H9 (cell line): ENCODE measurements at regions not wholly inside any gene's neighbourhood (a gene's known extent, or its start where the extent isn't known, plus 50 kb on each side); places are given as distances from the start of the nearest gene placed in this dataset.

Source experiments
- DNase-seq: peaks from one replicate; pipeline ENCODE4 v3.0.0-alpha.2; 2017
- H2AFZ ChIP-seq: one replicate; pipeline ENCODE4 v1.6.1; 2013; ENCODE audit warnings: mild to moderate bottlenecking, low read length, control low read depth, moderate library complexity
- H2AK5ac ChIP-seq: 2 replicates; pipeline ENCODE4 v1.6.1; 2013; ENCODE audit warnings: low read length, control low read depth, mixed read lengths; ENCODE audit not compliant: insufficient read length
- H2BK120ac ChIP-seq: one replicate; pipeline ENCODE4 v1.6.1; 2013; ENCODE audit warnings: low read depth, mild to moderate bottlenecking, low read length, control low read depth, inconsistent platforms; ENCODE audit not compliant: poor library complexity, severe bottlenecking
- H2BK12ac ChIP-seq: 2 replicates; pipeline ENCODE4 v1.6.1; 2013; ENCODE audit warnings: low read length, control low read depth, mixed read lengths, low read depth; ENCODE audit not compliant: insufficient read length
- H2BK15ac ChIP-seq: 2 replicates; pipeline ENCODE4 v1.6.1; 2013; ENCODE audit warnings: low read depth, low read length, control low read depth
- H2BK20ac ChIP-seq: one replicate; pipeline ENCODE4 v1.6.1; 2013; ENCODE audit warnings: low read depth, mild to moderate bottlenecking, low read length, control low read depth, inconsistent platforms; ENCODE audit not compliant: poor library complexity, severe bottlenecking
- H2BK5ac ChIP-seq: 2 replicates; pipeline ENCODE4 v1.6.1; 2013; ENCODE audit warnings: low read length, control low read depth, mixed read lengths; ENCODE audit not compliant: insufficient read length
- H3K14ac ChIP-seq: 2 replicates; pipeline ENCODE4 v1.6.1; 2013; ENCODE audit warnings: low read length, control low read depth; ENCODE audit not compliant: insufficient read depth
- H3K18ac ChIP-seq: 2 replicates; pipeline ENCODE4 v1.6.1; 2013; ENCODE audit warnings: low read depth, mild to moderate bottlenecking, mixed read lengths, low read length, control low read depth; ENCODE audit not compliant: insufficient read length
- H3K23ac ChIP-seq: 2 replicates; pipeline ENCODE4 v1.6.1; 2013; ENCODE audit warnings: low read length, control low read depth, mixed read lengths, low read depth; ENCODE audit not compliant: insufficient read length
- H3K23me2 ChIP-seq: 2 replicates; pipeline ENCODE4 v1.6.1; 2013; ENCODE audit warnings: low read depth, mild to moderate bottlenecking, mixed read lengths, low read length, control low read depth; ENCODE audit not compliant: insufficient read length, poor library complexity, severe bottlenecking
- H3K27ac ChIP-seq: 2 replicates; pipeline ENCODE4 v1.5.1; 2013; ENCODE audit warnings: low read length, control low read depth, mixed read lengths, low read depth; ENCODE audit not compliant: insufficient read length
- H3K27me3 ChIP-seq: 2 replicates; pipeline ENCODE4 v1.6.1; 2013; ENCODE audit warnings: low read length, control low read depth, inconsistent platforms; ENCODE audit not compliant: insufficient read depth
- H3K4ac ChIP-seq: 2 replicates; pipeline ENCODE4 v1.6.1; 2013; ENCODE audit warnings: low read depth, mild to moderate bottlenecking, control low read depth, inconsistent platforms, low read length, moderate library complexity
- H3K4me1 ChIP-seq: 2 replicates; pipeline ENCODE4 v1.6.1; 2013; ENCODE audit warnings: low read length, control low read depth, inconsistent platforms; ENCODE audit not compliant: insufficient read depth
- H3K4me2 ChIP-seq: 2 replicates; pipeline ENCODE4 v1.6.1; 2013; ENCODE audit warnings: low read length, control low read depth, mixed read lengths; ENCODE audit not compliant: insufficient read length, insufficient read depth
- H3K56ac ChIP-seq: 2 replicates; pipeline ENCODE4 v1.6.1; 2013; ENCODE audit warnings: low read depth, mild to moderate bottlenecking, mixed read lengths, low read length, control low read depth; ENCODE audit not compliant: insufficient read length
- H3K79me1 ChIP-seq: 2 replicates; pipeline ENCODE4 v1.6.1; 2013; ENCODE audit warnings: low read depth, mild to moderate bottlenecking, moderate library complexity, low read length, control low read depth, inconsistent platforms; ENCODE audit not compliant: insufficient read depth, poor library complexity, severe bottlenecking
- H3K79me2 ChIP-seq: 2 replicates; pipeline ENCODE4 v1.6.1; 2013; ENCODE audit warnings: low read length, control low read depth, inconsistent platforms; ENCODE audit not compliant: insufficient read depth
- H3K9ac ChIP-seq: 2 replicates; pipeline ENCODE4 v1.6.1; 2013; ENCODE audit warnings: low read length, control low read depth, mixed read lengths; ENCODE audit not compliant: insufficient read length; ENCODE audit errors: extremely low read depth
- H3K9me3 ChIP-seq: one replicate; pipeline ENCODE4 v1.6.1; 2013; ENCODE audit warnings: low read depth, low read length, inconsistent platforms; ENCODE audit not compliant: control insufficient read depth
- H3T11ph ChIP-seq: one replicate; pipeline ENCODE4 v1.6.1; 2013; ENCODE audit warnings: mild to moderate bottlenecking, low read length, control low read depth, inconsistent platforms
- H4K20me1 ChIP-seq: one replicate; pipeline ENCODE4 v1.6.1; 2013; ENCODE audit not compliant: control insufficient read depth, insufficient read length, insufficient read depth
- H4K5ac ChIP-seq: 2 replicates; pipeline ENCODE4 v1.6.1; 2013; ENCODE audit warnings: low read depth, mild to moderate bottlenecking, mixed read lengths, low read length, control low read depth; ENCODE audit not compliant: insufficient read length
- H4K8ac ChIP-seq: replicated peaks from 2 replicates; pipeline ENCODE4 v1.6.1; 2013; ENCODE audit warnings: low read length, control low read depth, mixed read lengths, low read depth; ENCODE audit not compliant: insufficient read length
- H4K91ac ChIP-seq: 2 replicates; pipeline ENCODE4 v1.6.1; 2013; ENCODE audit warnings: low read depth, mild to moderate bottlenecking, moderate library complexity, mixed read lengths, low read length, control low read depth; ENCODE audit not compliant: insufficient read length
- H3K27ac Mint-ChIP-seq, 3 experiments: 2 replicates in 2 of 3; 3 replicates in 1 of 3; pipeline ENCODE4 v1.8.0; 2020 to 2021; ENCODE audit warnings: mixed read lengths in 3 of 3, mild to moderate bottlenecking in 1 of 3, moderate library complexity in 1 of 3
- H3K27me3 Mint-ChIP-seq: 2 replicates; pipeline ENCODE4 v1.8.0; 2021; ENCODE audit warnings: low read depth, mild to moderate bottlenecking, moderate library complexity, mixed read lengths
- H3K36me3 Mint-ChIP-seq, 3 experiments: 2 replicates in 2 of 3; 3 replicates in 1 of 3; pipeline ENCODE4 v1.8.0; 2020 to 2021; ENCODE audit warnings: low read depth in 3 of 3, mixed read lengths in 3 of 3; ENCODE audit not compliant: insufficient read depth in 1 of 3
- H3K4me1 Mint-ChIP-seq, 2 experiments: 2 replicates each; pipeline ENCODE4 v1.8.0; 2020; ENCODE audit warnings: mixed read lengths in 2 of 2
- H3K4me3 Mint-ChIP-seq, 2 experiments: 2 replicates in 1 of 2; 3 replicates in 1 of 2; pipeline ENCODE4 v1.8.0; 2020 to 2021; ENCODE audit warnings: mild to moderate bottlenecking in 2 of 2, mixed read lengths in 2 of 2, moderate library complexity in 1 of 2
- H3K9me3 Mint-ChIP-seq, 2 experiments: 2 replicates in 1 of 2; 3 replicates in 1 of 2; pipeline ENCODE4 v1.8.0; 2020; ENCODE audit warnings: mild to moderate bottlenecking in 2 of 2, mixed read lengths in 2 of 2, moderate library complexity in 1 of 2
- CTCF ChIP-seq: fragments of 200-600 bp; sonication (generic); conservative IDR thresholded peaks from 3 replicates; pipeline ENCODE4 v1.8.0; 2021; ENCODE audit warnings: antibody characterized with exemption, mild to moderate bottlenecking
- WGBS: extraction: QIAGEN DNeasy Blood & Tissue Kit; methylation state at CpG from one replicate; pipeline ENCODE4 v1.1.7; 2013; ENCODE audit warnings: missing lambda C conversion rate, low lambda C conversion rate, mixed read lengths; ENCODE audit not compliant: insufficient read length; ENCODE audit errors: extremely low coverage; 5-methylcytosine and 5-hydroxymethylcytosine counted together

GRCh38 chr5:62197697-62198096, 108.3 kb upstream of the KIF2A start:
- Histone ChIP-seq H2AK5ac (no peak overlapping the region), H3K9me3 (peaks cover 7% of the 10 kb centered on the region), H2AFZ (no peak overlapping the region), H3K18ac (no peak overlapping the region), H3K27ac (no peak overlapping the region), H3K4me1 (no peaks in the 10 kb centered on the region), H3K56ac (no peak overlapping the region), H2BK5ac (no peak overlapping the region), H3K14ac (no peak overlapping the region), H3K79me1 (no peaks in the 10 kb centered on the region), H3K4me2 (no peak overlapping the region), H2BK20ac (no peak overlapping the region), H3K79me2 (no peaks in the 10 kb centered on the region), H4K91ac (no peak overlapping the region), H3K4ac (no peak overlapping the region), H3K9ac (no peak overlapping the region), H4K8ac (no peak overlapping the region), H2BK12ac (no peak overlapping the region), H3K23me2 (no peaks in the 10 kb centered on the region), H4K20me1 (no peaks in the 10 kb centered on the region), H2BK15ac (no peak overlapping the region), H3T11ph (no peak overlapping the region), H2BK120ac (no peak overlapping the region), H3K27me3 (no peaks in the 10 kb centered on the region), H4K5ac (no peak overlapping the region), H3K23ac (no peak overlapping the region)
- peak; percentile 31; the same call in 1 of the 3 replicates for TF ChIP-seq CTCF
- peaks cover 7 to 15% (median 13%) of the 10 kb centered on the region in 3 experiments for H3K36me3 Mint-ChIP-seq
- no peaks in the 10 kb centered on the region for H3K4me1 Mint-ChIP-seq
- no peak overlapping the region for H3K4me3 Mint-ChIP-seq
- WGBS = no CpG with 5 or more reads among the region's 2 CpGs
- H3K9me3 Mint-ChIP-seq = peaks cover 14 to 15% of the 10 kb centered on the region in 2 experiments
- peaks cover 2% of the 10 kb centered on the region; the same call in 1 of the 2 replicates for H3K27me3 Mint-ChIP-seq
- no peak for DNase-seq
- no peak overlapping the region for H3K27ac Mint-ChIP-seq
